HCT116 (cell line): ENCODE measurements at regions not wholly inside any gene's neighbourhood (a gene's known extent, or its start where the extent isn't known, plus 50 kb on each side); places are given as distances from the start of the nearest gene placed in this dataset.
"Not testable (repeated sequence)": the region's sequence is repeated elsewhere in the genome, so short reads cannot be mapped to it uniquely, and the experiment has no call there.

Experiments used
- CEBPB ChIP-seq: IDR thresholded peaks from 2 replicates; pipeline ENCODE4 v1.6.1; 2012; ENCODE audit warnings: low read depth
- EZH2 ChIP-seq: fragments of 200-600 bp; sonication (generic); IDR thresholded peaks from 2 replicates; pipeline ENCODE4 v1.6.1; 2017; ENCODE audit warnings: antibody characterized with exemption, mixed run types
- POLR2A ChIP-seq: IDR thresholded peaks from 2 replicates; pipeline ENCODE4 v1.7.0; 2011; ENCODE audit warnings: borderline replicate concordance; ENCODE audit not compliant: insufficient read depth, insufficient read length; ENCODE audit errors: extremely low read depth

- TF ChIP-seq EZH2, POLR2A, CEBPB: not testable (repeated sequence)
Observed at GRCh38 chr13:24563971-24564370, 51.4 kb upstream of the PARP4 start.
